Spleen (tissue), 7 donors: ENCODE measurements at regions not wholly inside any gene's neighbourhood (a gene's known extent, or its start where the extent isn't known, plus 50 kb on each side); places are given as distances from the start of the nearest gene placed in this dataset.

Experiments
- CTCF ChIP-seq, 11 experiments: fragments of 200-600 bp in 7 of 11; fragments of 450-650 bp in 4 of 11; sonication (generic) in 4 of 11; IDR thresholded peaks in 8 of 11; conservative IDR thresholded peaks in 3 of 11; 1 replicate in 7 of 11; 2 replicates in 4 of 11; pipeline versions ENCODE4 v1.4.0 to v1.8.0; 2016 to 2021; ENCODE audit warnings: antibody characterized with exemption in 11 of 11, inconsistent platforms in 4 of 11, mild to moderate bottlenecking in 1 of 11
- POLR2A ChIP-seq, 3 donors: fragments of 450-650 bp; IDR thresholded peaks; one replicate each; pipeline ENCODE4 v1.5.1; 2017; ENCODE audit warnings: antibody characterized with exemption in 3 of 3, mild to moderate bottlenecking in 1 of 3
- POLR2AphosphoS5 ChIP-seq, 3 donors: sonication (generic); formaldehyde crosslinking; IDR thresholded peaks; one replicate each; pipeline ENCODE4 v1.5.1; 2017; ENCODE audit warnings: antibody characterized with exemption in 3 of 3
- donor health status: DM: no; HTN: no; CAD: no; lungs with moderate emphysema.
- donor health status: DM: no; HTN: no; CAD: no.
- donor health status: DM: no; HTN: no; CAD: no.

DNA sequence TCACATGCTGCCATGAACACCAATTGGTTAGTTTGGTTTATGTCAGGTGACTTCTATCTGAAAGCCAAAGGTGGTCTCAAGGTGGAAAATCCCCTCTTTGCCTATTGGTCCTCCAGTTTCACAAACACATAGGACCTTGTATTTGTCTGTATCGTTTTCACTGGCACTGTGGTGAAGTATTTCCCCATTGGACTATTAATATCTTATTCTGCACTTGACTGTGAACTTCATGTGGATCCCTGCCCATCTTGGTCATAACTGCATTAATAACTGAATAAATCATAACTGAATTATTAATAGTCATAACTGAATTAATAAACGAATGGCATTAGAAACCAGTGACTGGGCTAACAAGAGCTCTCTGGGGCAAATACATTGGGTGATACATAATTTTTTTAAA, 341.3 kb upstream of the ADAMTS9 start:
- no peak for TF ChIP-seq CTCF (IDR thresholded peaks at IDR 0.05 in 8 of 11, conservative IDR thresholded peaks at IDR 0.05 in 3 of 11)
- no peak for TF ChIP-seq POLR2A (IDR thresholded peaks at IDR 0.05)
- TF ChIP-seq POLR2AphosphoS5 (IDR thresholded peaks at IDR 0.05) = no peak
